ENCODE measurements at regions not wholly inside any gene's neighbourhood (a gene's known extent, or its start where the extent isn't known, plus 50 kb on each side); places are given as distances from the start of the nearest gene placed in this dataset.

- no peak overlapping the region for H2AK5ac ChIP-seq (ENCODE audit: insufficient read length, low read length)
- no peaks in the 10 kb centered on the region for H3K23me2 ChIP-seq (ENCODE audit: insufficient read length, low read depth, low read length, poor library complexity, severe bottlenecking)
- Mint-ChIP-seq H3K27me3 (ENCODE audit: low read depth) (peaks cover 1% of the 10 kb centered on the region; the same call in 1 of the 2 replicates), H3K4me1 (peaks cover 4 to 7% of the 10 kb centered on the region in 2 experiments; a peak in 3 of 4 replicates), H3K9me3 (peaks cover 5 to 7% of the 10 kb centered on the region in 2 experiments; a peak in 2 of 5 replicates), H3K27ac (no peak overlapping the region), H3K36me3 (ENCODE audit: insufficient read depth in 1 of 3, low read depth in 3 of 3) (peaks cover 0 to 6% (median 0%) of the 10 kb centered on the region in 3 experiments; a peak in 2 of 7 replicates), H3K4me3 (no peak overlapping the region)
- no peak overlapping the region for H3K9ac ChIP-seq (ENCODE audit: extremely low read depth, insufficient read length, low read length)
- no peak overlapping the region for H4K5ac ChIP-seq (ENCODE audit: insufficient read length, low read depth, low read length)
- no peaks in the 10 kb centered on the region for H3K79me1 ChIP-seq (ENCODE audit: insufficient read depth, low read depth, low read length, poor library complexity, severe bottlenecking)
- H3K23ac ChIP-seq (ENCODE audit: insufficient read length, low read depth, low read length): no peak overlapping the region
- H3T11ph ChIP-seq (ENCODE audit: low read length): no peak overlapping the region
- no peak overlapping the region for H2AFZ ChIP-seq (ENCODE audit: low read length)
- H3K9me3 ChIP-seq (ENCODE audit: control insufficient read depth, low read depth, low read length): no peaks in the 10 kb centered on the region
- H3K79me2 ChIP-seq (ENCODE audit: insufficient read depth, low read length): no peaks in the 10 kb centered on the region
- H2BK12ac ChIP-seq (ENCODE audit: insufficient read length, low read depth, low read length): no peak overlapping the region
- no peak overlapping the region for H3K18ac ChIP-seq (ENCODE audit: insufficient read length, low read depth, low read length)
- no peak overlapping the region for H3K4ac ChIP-seq (ENCODE audit: low read depth, low read length)
- no peak overlapping the region for H3K14ac ChIP-seq (ENCODE audit: insufficient read depth, low read length)
- H2BK15ac ChIP-seq (ENCODE audit: low read depth, low read length): no peak overlapping the region
- no peaks in the 10 kb centered on the region for H3K27me3 ChIP-seq (ENCODE audit: insufficient read depth, low read length)
- no CpG with 5 or more reads among the region's 1 CpG for WGBS (ENCODE audit: extremely low coverage, insufficient read length, low lambda C conversion rate)
- H3K56ac ChIP-seq (ENCODE audit: insufficient read length, low read depth, low read length): no peak overlapping the region
- no peak overlapping the region for H2BK120ac ChIP-seq (ENCODE audit: low read depth, low read length, poor library complexity, severe bottlenecking)
- H3K4me2 ChIP-seq (ENCODE audit: insufficient read depth, insufficient read length, low read length): no peak overlapping the region
- no peak overlapping the region for H4K91ac ChIP-seq (ENCODE audit: insufficient read length, low read depth, low read length)
- H3K27ac ChIP-seq (ENCODE audit: insufficient read length, low read depth, low read length): no peak overlapping the region
- H4K8ac ChIP-seq (replicated peaks; ENCODE audit: insufficient read length, low read depth, low read length): no peak overlapping the region
- DNase-seq: no peak
- H2BK20ac ChIP-seq (ENCODE audit: low read depth, low read length, poor library complexity, severe bottlenecking): no peak overlapping the region
- no peak overlapping the region for H2BK5ac ChIP-seq (ENCODE audit: insufficient read length, low read length)
- H3K4me1 ChIP-seq (ENCODE audit: insufficient read depth, low read length): no peaks in the 10 kb centered on the region
- no peak for TF ChIP-seq CTCF (conservative IDR thresholded peaks at IDR 0.05)
- no peaks in the 10 kb centered on the region for H4K20me1 ChIP-seq (ENCODE audit: control insufficient read depth, insufficient read depth, insufficient read length)
These were observed 360.1 kb upstream of the ADGRL3 start for GRCh38 chr4:60840020-60840419.

Data from H9 (cell line).